Adrenal gland (tissue), 9 donors: ENCODE measurements at regions not wholly inside any gene's neighbourhood (a gene's known extent, or its start where the extent isn't known, plus 50 kb on each side); places are given as distances from the start of the nearest gene placed in this dataset.

Source experiments
- DNase-seq, 7 donors: peaks; one replicate each; pipeline ENCODE4 v3.0.0-alpha.2; 2019 to 2020
- H3K27ac ChIP-seq, 5 donors: fragments of 200-600 bp; sonication (generic) in 4 of 5; 1 replicate in 3 of 5; 2 replicates in 2 of 5; pipeline versions ENCODE4 v1.5.1 to v1.8.0; 2016 to 2020; ENCODE audit warnings: mild to moderate bottlenecking in 1 of 5
- H3K27me3 ChIP-seq: fragments of 200-600 bp; 2 replicates; pipeline ENCODE4 v1.8.0; 2021
- H3K36me3 ChIP-seq, 2 donors: fragments of 200-600 bp; replicated peaks in 1 of 2; 1 replicate in 1 of 2; 2 replicates in 1 of 2; pipeline versions ENCODE4 v1.5.1 to v1.8.0; 2018 to 2022
- H3K4me1 ChIP-seq, 2 donors: fragments of 200-600 bp; replicated peaks in 1 of 2; 1 replicate in 1 of 2; 2 replicates in 1 of 2; pipeline versions ENCODE4 v1.5.1 to v1.8.0; 2018 to 2021
- H3K4me3 ChIP-seq, 4 donors: fragments of 200-600 bp; sonication (generic) in 3 of 4; one replicate each; pipeline ENCODE4 v1.5.1; 2016 to 2018
- H3K9me3 ChIP-seq, 3 donors: fragments of 200-600 bp; sonication (generic) in 1 of 3; replicated peaks in 1 of 3; 1 replicate in 2 of 3; 2 replicates in 1 of 3; pipeline versions ENCODE4 v1.5.1 to v1.8.0; 2016 to 2021
- CTCF ChIP-seq, 6 experiments: fragments of 450-650 bp in 4 of 6; fragments of 200-600 bp in 2 of 6; sonication (generic) in 1 of 6; IDR thresholded peaks; 1 replicate in 5 of 6; 2 replicates in 1 of 6; pipeline versions ENCODE4 v1.5.1 to v1.8.0; 2016 to 2021; ENCODE audit warnings: antibody characterized with exemption in 6 of 6, mild to moderate bottlenecking in 2 of 6, moderate library complexity in 1 of 6
- POLR2A ChIP-seq, 2 donors: fragments of 450-650 bp; IDR thresholded peaks; one replicate each; pipeline ENCODE4 v1.6.1; 2017; ENCODE audit warnings: antibody characterized with exemption in 2 of 2, mild to moderate bottlenecking in 2 of 2, moderate library complexity in 1 of 2
- WGBS, 4 donors: extraction: QIAGEN DNeasy Blood & Tissue Kit in 2 of 4; methylation state at CpG; one replicate each; pipeline versions ENCODE4 v1.1.5 to v1.1.7; 2013 to 2017; 5-methylcytosine and 5-hydroxymethylcytosine counted together
- intact Hi-C, 2 donors: fragments of 100-400 bp; cut with DNase I; formaldehyde crosslinking; loops; one replicate each; pipeline versions ENCODE4 v1.14.1 to v1.15.0; 2022 to 2023
- donor health status: healthy with polysubstance abuse.
- donor health status: Bipolar disorder and iron deficiency.
- donor health status: DM: yes; HTN: yes; CAD: no.
- donor health status: DM: no; HTN: no; CAD: no.
- donor health status: DM: no; HTN: no; CAD: no.

- Histone ChIP-seq H3K9me3 (no peaks in the 10 kb centered on the region), H3K4me1 (no peaks in the 10 kb centered on the region), H3K27ac (no peak overlapping the region), H3K4me3 (no peak overlapping the region), H3K36me3 (no peaks in the 10 kb centered on the region), H3K27me3 (no peaks in the 10 kb centered on the region)
- intact Hi-C loops = no loop called here
- no peak for DNase-seq
- WGBS, 4 donors = 27 to 52% (median 38%) methylated on average over 7 of the region's 7 CpGs
- no peak for TF ChIP-seq CTCF (IDR thresholded peaks at IDR 0.05)
- TF ChIP-seq POLR2A (IDR thresholded peaks at IDR 0.05) = no peak
Measured at GRCh38 chr18:57230861-57231585, 84.1 kb downstream of the BOD1L2 start.

DNA sequence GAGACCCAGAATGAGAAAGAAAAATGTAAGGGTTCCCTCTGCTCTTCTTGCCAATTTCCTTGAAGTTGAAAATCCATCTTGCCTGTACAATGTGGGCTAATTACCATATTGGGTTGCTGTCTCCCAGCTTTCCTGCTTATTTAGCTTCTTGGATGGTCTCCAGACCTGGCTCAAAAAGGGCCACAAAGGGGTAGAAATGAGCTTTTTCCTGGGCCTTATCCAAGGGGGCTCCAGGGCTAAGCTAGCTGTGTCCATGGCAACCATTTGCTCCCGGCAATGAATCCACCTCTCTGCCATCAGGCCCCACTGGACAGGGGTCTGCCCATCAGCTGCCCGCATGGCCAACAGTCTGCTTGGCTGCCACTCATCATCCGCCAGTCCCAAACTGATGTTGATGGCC, 85.0 kb downstream of the BOD1L2 start:
- Histone ChIP-seq H3K4me1 (no peaks in the 10 kb centered on the region), H3K36me3 (no peaks in the 10 kb centered on the region), H3K27me3 (no peaks in the 10 kb centered on the region), H3K9me3 (no peaks in the 10 kb centered on the region), H3K4me3 (no peak overlapping the region), H3K27ac (no peak overlapping the region)
- WGBS, 4 donors = 64 to 90% (median 74%) methylated on average over 2 to 3 of the region's 3 CpGs
- no peak for DNase-seq
- intact Hi-C loops = no loop called here
- TF ChIP-seq POLR2A (IDR thresholded peaks at IDR 0.05) = no peak
- no peak for TF ChIP-seq CTCF (IDR thresholded peaks at IDR 0.05)

DNA sequence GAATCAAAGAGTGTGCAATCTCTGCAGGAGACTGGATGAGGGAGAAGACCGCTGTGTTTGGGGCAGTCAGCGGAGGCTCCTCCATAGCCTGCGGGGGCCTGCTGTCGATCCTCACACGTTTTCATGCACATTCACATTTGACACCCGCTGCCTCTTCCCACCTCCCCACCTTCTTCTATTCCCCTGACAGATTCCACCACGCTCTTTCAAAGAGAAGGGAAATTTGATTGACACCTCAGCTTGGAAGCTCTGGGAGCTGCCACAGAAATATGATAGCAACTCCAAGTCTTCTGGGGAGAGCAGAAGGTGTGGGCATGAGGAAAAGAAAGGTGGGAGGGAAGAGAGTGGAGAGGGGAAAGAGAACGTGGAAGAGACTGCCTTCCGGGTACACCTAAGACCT, 87.5 kb downstream of the BOD1L2 start:
- no peak overlapping the region for H3K4me3 ChIP-seq
- H3K27ac ChIP-seq = no peak overlapping the region
- TF ChIP-seq POLR2A (IDR thresholded peaks at IDR 0.05) (no peak), CTCF (IDR thresholded peaks at IDR 0.05) (no peak)
- no peak for DNase-seq
- no peaks in the 10 kb centered on the region for H3K36me3 ChIP-seq
- 56 to 71% (median 62%) methylated on average over 9 of the region's 9 CpGs for WGBS, 4 donors
- intact Hi-C loops = no loop called here
- no peaks in the 10 kb centered on the region for H3K27me3 ChIP-seq
- no peaks in the 10 kb centered on the region for H3K9me3 ChIP-seq
- no peaks in the 10 kb centered on the region for H3K4me1 ChIP-seq

DNA sequence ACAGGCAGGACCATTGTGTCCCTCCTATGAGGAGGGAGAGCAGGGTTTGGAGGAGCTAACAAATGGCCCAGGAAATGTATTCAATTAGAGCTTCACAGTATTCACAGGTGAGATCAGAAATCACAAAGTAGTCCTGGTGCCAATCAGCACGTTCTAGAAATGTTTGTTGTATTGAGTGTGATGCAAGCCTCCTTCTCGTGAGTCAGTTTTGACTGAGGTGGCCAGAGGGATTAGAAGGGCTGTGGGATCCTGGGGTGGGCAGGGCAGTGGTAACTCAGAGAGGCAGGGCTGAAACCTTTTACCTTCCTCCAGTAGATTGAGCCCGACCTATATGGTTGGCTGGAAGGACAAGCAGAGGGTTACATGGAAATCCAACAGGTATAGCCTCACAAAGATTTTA, 95.0 kb downstream of the BOD1L2 start:
- no peaks in the 10 kb centered on the region for H3K9me3 ChIP-seq
- 62 to 71% (median 66%) methylated on average over 3 of the region's 3 CpGs for WGBS, 4 donors
- no peak overlapping the region for H3K27ac ChIP-seq
- TF ChIP-seq POLR2A (IDR thresholded peaks at IDR 0.05) = no peak
- no peak for TF ChIP-seq CTCF (IDR thresholded peaks at IDR 0.05)
- no peak for DNase-seq
- no peaks in the 10 kb centered on the region for H3K27me3 ChIP-seq
- H3K4me1 ChIP-seq = no peaks in the 10 kb centered on the region
- no peak overlapping the region for H3K4me3 ChIP-seq
- H3K36me3 ChIP-seq = no peaks in the 10 kb centered on the region
- intact Hi-C loops = no loop called here
